HG02981 (cell line): ENCODE measurements at regions not wholly inside any gene's neighbourhood (a gene's known extent, or its start where the extent isn't known, plus 50 kb on each side); places are given as distances from the start of the nearest gene placed in this dataset.

Experiments
- ATAC-seq: cut with Tn5 transposase; IDR thresholded peaks from one replicate; pipeline ENCODE4 v1.9.1; 2021; ENCODE audit warnings: mild to moderate bottlenecking, moderate library complexity; ENCODE audit not compliant: unreplicated experiment

- ATAC-seq, result no peak
These were observed 382.3 kb downstream of the ACTL7B start for GRCh38 chr9:108473209-108474112.

- ATAC-seq, result no peak
These were observed 386.1 kb downstream of the ACTL7B start for GRCh38 chr9:108469654-108470053.

- ATAC-seq, result peak; percentile 79
These were observed 387.4 kb downstream of the ACTL7B start for GRCh38 chr9:108468364-108468763.

- ATAC-seq, result no peak
These were observed 388.0 kb downstream of the ACTL7B start for GRCh38 chr9:108467653-108468324.

GRCh38 chr9:108467161-108467560 lies 388.6 kb downstream of the ACTL7B start:
- ATAC-seq, result no peak

- no peak for ATAC-seq
These were observed 389.5 kb downstream of the ACTL7B start for GRCh38 chr9:108466304-108466703.

GRCh38 chr9:108463932-108464606 lies 391.7 kb downstream of the ACTL7B start:
- ATAC-seq, result no peak

- no peak for ATAC-seq
These were observed 398.9 kb downstream of the ACTL7B start for GRCh38 chr9:108456903-108457302.

- ATAC-seq, result no peak
These were observed 410.2 kb downstream of the ACTL7B start for GRCh38 chr9:108445431-108446071.

GRCh38 chr9:108444400-108445358 lies 411.1 kb downstream of the ACTL7B start:
- ATAC-seq, result no peak

- no peak for ATAC-seq
These were observed 412.0 kb downstream of the ACTL7B start for GRCh38 chr9:108443741-108444140.

GRCh38 chr9:108443019-108443633 lies 412.7 kb downstream of the ACTL7B start:
- no peak for ATAC-seq

GRCh38 chr9:108442627-108443018 lies 413.2 kb downstream of the ACTL7B start:
- ATAC-seq, result no peak

- ATAC-seq, result no peak
These were observed 414.1 kb downstream of the ACTL7B start for GRCh38 chr9:108441726-108442125.

- no peak for ATAC-seq
These were observed 414.5 kb downstream of the ACTL7B start for GRCh38 chr9:108441251-108441650.

GRCh38 chr9:108439947-108440346 lies 415.8 kb downstream of the ACTL7B start:
- ATAC-seq, result no peak

- no peak for ATAC-seq
These were observed 418.1 kb downstream of the ACTL7B start for GRCh38 chr9:108437656-108438055.

- no peak for ATAC-seq
These were observed 419.3 kb downstream of the ACTL7B start for GRCh38 chr9:108436448-108436847.

GRCh38 chr9:108434502-108434901 lies 421.3 kb downstream of the ACTL7B start:
- ATAC-seq, result no peak

- no peak for ATAC-seq
These were observed 421.8 kb downstream of the ACTL7B start for GRCh38 chr9:108434036-108434435.
